GM23338 (cell line): ENCODE measurements at regions not wholly inside any gene's neighbourhood (a gene's known extent, or its start where the extent isn't known, plus 50 kb on each side); places are given as distances from the start of the nearest gene placed in this dataset.

ENCODE experiments used
- CREB1 ChIP-seq: fragments of 250-450 bp; sonication (Bioruptor Pico); IDR thresholded peaks from 2 replicates; pipeline ENCODE4 v1.5.0; 2020; ENCODE audit warnings: low read depth, mild to moderate bottlenecking, moderate library complexity
- CTCF ChIP-seq, 2 experiments: fragments of 200-600 bp in 1 of 2; sonication (generic) in 1 of 2; conservative IDR thresholded peaks; 2 replicates each; pipeline versions ENCODE4 v1.5.1 to v1.6.1; 2016 to 2017; ENCODE audit warnings: antibody characterized with exemption in 2 of 2, low read depth in 2 of 2, mild to moderate bottlenecking in 2 of 2, moderate library complexity in 1 of 2
- EZH2 ChIP-seq: fragments of 200-600 bp; sonication (generic); IDR thresholded peaks from one replicate; pipeline ENCODE4 v1.8.0; 2017; ENCODE audit warnings: antibody characterized with exemption, mild to moderate bottlenecking, low read depth; ENCODE audit not compliant: unreplicated experiment
- EZH2phosphoT487 ChIP-seq: fragments of 200-600 bp; sonication (generic); IDR thresholded peaks from one replicate; pipeline ENCODE4 v1.8.1; 2018; ENCODE audit warnings: antibody characterized with exemption; ENCODE audit not compliant: unreplicated experiment
- JUNB ChIP-seq: IDR thresholded peaks from one replicate; pipeline ENCODE4 v1.6.1; 2016; ENCODE audit warnings: antibody characterized with exemption; ENCODE audit not compliant: unreplicated experiment
- POLR2AphosphoS5 ChIP-seq: IDR thresholded peaks from 2 replicates; pipeline ENCODE4 v1.6.1; 2016; ENCODE audit warnings: antibody characterized with exemption, low read depth
- REST ChIP-seq: IDR thresholded peaks from one replicate; pipeline ENCODE4 v1.6.1; 2018; ENCODE audit warnings: antibody characterized with exemption; ENCODE audit not compliant: unreplicated experiment

GRCh38 chr10:80938903-80939302, 401.2 kb downstream of the SH2D4B start:
- TF ChIP-seq CTCF (conservative IDR thresholded peaks at IDR 0.05; ENCODE audit: low read depth in 2 of 2) (no peak), REST (no peak), POLR2AphosphoS5 (no peak), EZH2 (no peak), EZH2phosphoT487 (no peak), JUNB (no peak), CREB1 (no peak)
